ENCODE measurements at regions not wholly inside any gene's neighbourhood (a gene's known extent, or its start where the extent isn't known, plus 50 kb on each side); places are given as distances from the start of the nearest gene placed in this dataset.

GRCh38 chr4:141290771-141291170, 70.1 kb downstream of the ZNF330 start:
- TF ChIP-seq CTCF (IDR thresholded peaks at IDR 0.05; ENCODE audit: low read depth, low read length, missing input control) (no peak), TAF1 (conservative IDR thresholded peaks at IDR 0.05) (no peak), REST (IDR thresholded peaks at IDR 0.05) (no peak), FOXA1 (IDR thresholded peaks at IDR 0.05) (no peak)
- TF ChIP-seq, protein P1, sequence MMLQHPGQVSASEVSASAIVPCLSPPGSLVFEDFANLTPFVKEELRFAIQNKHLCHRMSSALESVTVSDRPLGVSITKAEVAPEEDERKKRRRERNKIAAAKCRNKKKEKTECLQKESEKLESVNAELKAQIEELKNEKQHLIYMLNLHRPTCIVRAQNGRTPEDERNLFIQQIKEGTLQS (IDR thresholded peaks at IDR 0.05): no peak
